ENCODE measurements at regions not wholly inside any gene's neighbourhood (a gene's known extent, or its start where the extent isn't known, plus 50 kb on each side); places are given as distances from the start of the nearest gene placed in this dataset.

- TF ChIP-seq CTCF (conservative IDR thresholded peaks at IDR 0.05): no peak
- Mint-ChIP-seq H3K27ac (ENCODE audit: unreplicated experiment) (no peak overlapping the region), H3K4me3 (no peak overlapping the region), H3K4me1 (no peaks in the 10 kb centered on the region), H3K36me3 (ENCODE audit: low read depth) (no peaks in the 10 kb centered on the region), H3K27me3 (ENCODE audit: low read depth) (no peaks in the 10 kb centered on the region), H3K9me3 (peaks cover 5% of the 10 kb centered on the region)
- no peak for DNase-seq (ENCODE audit: low read depth, low spot score)
Observed at GRCh38 chr4:58566260-58566659, 1456.1 kb upstream of the IGFBP7 start.

- Mint-ChIP-seq H3K4me1 (no peaks in the 10 kb centered on the region), H3K36me3 (ENCODE audit: low read depth) (no peaks in the 10 kb centered on the region), H3K27ac (ENCODE audit: unreplicated experiment) (no peak overlapping the region), H3K9me3 (peaks cover 3% of the 10 kb centered on the region), H3K4me3 (no peak overlapping the region), H3K27me3 (ENCODE audit: low read depth) (no peaks in the 10 kb centered on the region)
- no peak for TF ChIP-seq CTCF (conservative IDR thresholded peaks at IDR 0.05)
- DNase-seq (ENCODE audit: low read depth, low spot score): no peak
Observed at GRCh38 chr4:58564695-58565475, 1454.7 kb upstream of the IGFBP7 start.

- no peak overlapping the region for H3K4me3 Mint-ChIP-seq
- H3K4me1 Mint-ChIP-seq: no peaks in the 10 kb centered on the region
- H3K27me3 Mint-ChIP-seq (ENCODE audit: low read depth): no peaks in the 10 kb centered on the region
- peaks cover 3% of the 10 kb centered on the region for H3K9me3 Mint-ChIP-seq
- no peaks in the 10 kb centered on the region for H3K36me3 Mint-ChIP-seq (ENCODE audit: low read depth)
- no peak for TF ChIP-seq CTCF (conservative IDR thresholded peaks at IDR 0.05)
- H3K27ac Mint-ChIP-seq (ENCODE audit: unreplicated experiment): no peak overlapping the region
- DNase-seq (ENCODE audit: low read depth, low spot score): no peak
Observed at GRCh38 chr4:58561170-58561569, 1451.0 kb upstream of the IGFBP7 start.

GRCh38 chr4:58560736-58561135 lies 1450.6 kb upstream of the IGFBP7 start:
- no peak overlapping the region for H3K27ac Mint-ChIP-seq (ENCODE audit: unreplicated experiment)
- H3K36me3 Mint-ChIP-seq (ENCODE audit: low read depth): no peaks in the 10 kb centered on the region
- H3K4me3 Mint-ChIP-seq: no peak overlapping the region

GRCh38 chr4:58553679-58554078 lies 1443.5 kb upstream of the IGFBP7 start:
- Mint-ChIP-seq H3K36me3 (ENCODE audit: low read depth) (no peaks in the 10 kb centered on the region), H3K27ac (ENCODE audit: unreplicated experiment) (no peak overlapping the region), H3K4me1 (no peaks in the 10 kb centered on the region), H3K4me3 (no peak overlapping the region), H3K27me3 (ENCODE audit: low read depth) (no peaks in the 10 kb centered on the region), H3K9me3 (peaks cover 3% of the 10 kb centered on the region)
- no peak for TF ChIP-seq CTCF (conservative IDR thresholded peaks at IDR 0.05)
- no peak for DNase-seq (ENCODE audit: low read depth, low spot score)

More at GRCh38 chr4:58560736-58561135, 1450.6 kb upstream of the IGFBP7 start:
- no peak for DNase-seq (ENCODE audit: low read depth, low spot score)
- TF ChIP-seq CTCF (conservative IDR thresholded peaks at IDR 0.05): no peak
- peaks cover 3% of the 10 kb centered on the region for H3K9me3 Mint-ChIP-seq
- H3K4me1 Mint-ChIP-seq: no peaks in the 10 kb centered on the region
- H3K27me3 Mint-ChIP-seq (ENCODE audit: low read depth): no peaks in the 10 kb centered on the region

Data from neural crest cell (in vitro differentiated cells).